Glutamatergic neuron (in vitro differentiated cells): ENCODE measurements at regions not wholly inside any gene's neighbourhood (a gene's known extent, or its start where the extent isn't known, plus 50 kb on each side); places are given as distances from the start of the nearest gene placed in this dataset.

ENCODE experiments used
- DNase-seq: peaks from one replicate; pipeline ENCODE4 v3.0.0; 2022
- H3K27ac Mint-ChIP-seq: one replicate; pipeline ENCODE4 v1.8.0; 2020; ENCODE audit warnings: mild to moderate bottlenecking, mixed read lengths, inconsistent platforms; ENCODE audit not compliant: unreplicated experiment
- H3K27me3 Mint-ChIP-seq: one replicate; pipeline ENCODE4 v1.8.0; 2020; ENCODE audit warnings: mild to moderate bottlenecking, moderate library complexity, mixed read lengths, inconsistent platforms; ENCODE audit not compliant: unreplicated experiment
- H3K36me3 Mint-ChIP-seq: one replicate; pipeline ENCODE4 v1.8.0; 2020; ENCODE audit warnings: mild to moderate bottlenecking, mixed read lengths, inconsistent platforms; ENCODE audit not compliant: unreplicated experiment
- H3K4me1 Mint-ChIP-seq: one replicate; pipeline ENCODE4 v1.8.0; 2020; ENCODE audit warnings: mild to moderate bottlenecking, low read depth, mixed read lengths, inconsistent platforms; ENCODE audit not compliant: unreplicated experiment
- H3K4me3 Mint-ChIP-seq: one replicate; pipeline ENCODE4 v1.8.0; 2020; ENCODE audit warnings: mild to moderate bottlenecking, mixed read lengths, inconsistent platforms; ENCODE audit not compliant: unreplicated experiment
- H3K9me3 Mint-ChIP-seq: one replicate; pipeline ENCODE4 v1.8.0; 2020; ENCODE audit warnings: mild to moderate bottlenecking, moderate library complexity, mixed read lengths, inconsistent platforms; ENCODE audit not compliant: unreplicated experiment
- TF ChIP-seq, protein P1 (sequence below): fragments of 200-600 bp; sonication (generic); IDR thresholded peaks from one replicate; pipeline ENCODE4 v1.5.0; 2021; ENCODE audit not compliant: partially characterized antibody, unreplicated experiment

DNA sequence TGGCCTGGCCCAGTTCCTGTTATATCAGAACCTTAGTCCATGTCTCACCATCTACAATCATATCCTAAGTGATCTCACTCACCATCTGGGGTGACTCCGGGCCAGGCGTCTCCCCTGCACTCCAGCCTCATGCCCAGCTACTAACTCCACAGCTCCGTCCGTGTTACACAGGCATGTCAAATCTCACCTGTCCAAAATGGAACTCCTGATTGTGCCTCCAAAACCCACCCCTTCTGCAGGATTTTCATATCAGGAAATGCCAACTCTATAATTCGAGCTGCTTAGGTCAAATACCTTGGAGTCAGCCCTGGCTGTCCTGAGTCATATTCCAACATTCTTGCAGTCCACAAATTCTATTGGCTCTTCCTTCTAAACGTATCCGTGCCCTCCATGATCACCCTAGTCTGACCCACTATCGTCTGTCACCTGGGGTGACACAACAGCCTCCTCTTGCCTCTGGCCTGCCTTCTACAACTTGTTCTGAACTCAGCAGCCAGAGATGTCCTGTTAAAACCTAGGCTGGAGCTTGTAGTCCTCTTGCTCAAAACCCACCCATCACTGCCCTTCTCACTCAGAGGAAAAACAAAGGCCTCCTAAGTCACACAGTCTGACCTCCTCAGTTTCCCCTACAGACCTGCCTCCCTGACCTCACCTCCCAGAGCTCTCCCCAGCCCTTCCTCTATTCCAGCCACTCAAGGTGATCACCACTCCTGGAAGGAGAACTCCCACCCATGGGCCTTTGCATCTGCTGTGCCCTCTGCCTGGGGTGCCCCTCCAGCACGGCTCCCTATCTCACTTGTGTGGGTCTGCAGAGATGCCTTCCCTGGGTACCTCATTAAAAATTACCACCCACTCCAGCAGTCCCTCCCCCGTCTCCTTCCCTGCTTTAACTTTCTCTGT lies 85.3 kb upstream of the SIRPA start:
- H3K4me1 Mint-ChIP-seq: no peaks in the 10 kb centered on the region
- H3K9me3 Mint-ChIP-seq: peaks cover 1% of the 10 kb centered on the region
- no peak overlapping the region for H3K4me3 Mint-ChIP-seq
- no peak for DNase-seq
- H3K36me3 Mint-ChIP-seq: no peaks in the 10 kb centered on the region
- H3K27ac Mint-ChIP-seq: no peak overlapping the region
- peaks cover 12% of the 10 kb centered on the region for H3K27me3 Mint-ChIP-seq
- TF ChIP-seq, protein P1, sequence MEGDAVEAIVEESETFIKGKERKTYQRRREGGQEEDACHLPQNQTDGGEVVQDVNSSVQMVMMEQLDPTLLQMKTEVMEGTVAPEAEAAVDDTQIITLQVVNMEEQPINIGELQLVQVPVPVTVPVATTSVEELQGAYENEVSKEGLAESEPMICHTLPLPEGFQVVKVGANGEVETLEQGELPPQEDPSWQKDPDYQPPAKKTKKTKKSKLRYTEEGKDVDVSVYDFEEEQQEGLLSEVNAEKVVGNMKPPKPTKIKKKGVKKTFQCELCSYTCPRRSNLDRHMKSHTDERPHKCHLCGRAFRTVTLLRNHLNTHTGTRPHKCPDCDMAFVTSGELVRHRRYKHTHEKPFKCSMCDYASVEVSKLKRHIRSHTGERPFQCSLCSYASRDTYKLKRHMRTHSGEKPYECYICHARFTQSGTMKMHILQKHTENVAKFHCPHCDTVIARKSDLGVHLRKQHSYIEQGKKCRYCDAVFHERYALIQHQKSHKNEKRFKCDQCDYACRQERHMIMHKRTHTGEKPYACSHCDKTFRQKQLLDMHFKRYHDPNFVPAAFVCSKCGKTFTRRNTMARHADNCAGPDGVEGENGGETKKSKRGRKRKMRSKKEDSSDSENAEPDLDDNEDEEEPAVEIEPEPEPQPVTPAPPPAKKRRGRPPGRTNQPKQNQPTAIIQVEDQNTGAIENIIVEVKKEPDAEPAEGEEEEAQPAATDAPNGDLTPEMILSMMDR: no peak

DNA sequence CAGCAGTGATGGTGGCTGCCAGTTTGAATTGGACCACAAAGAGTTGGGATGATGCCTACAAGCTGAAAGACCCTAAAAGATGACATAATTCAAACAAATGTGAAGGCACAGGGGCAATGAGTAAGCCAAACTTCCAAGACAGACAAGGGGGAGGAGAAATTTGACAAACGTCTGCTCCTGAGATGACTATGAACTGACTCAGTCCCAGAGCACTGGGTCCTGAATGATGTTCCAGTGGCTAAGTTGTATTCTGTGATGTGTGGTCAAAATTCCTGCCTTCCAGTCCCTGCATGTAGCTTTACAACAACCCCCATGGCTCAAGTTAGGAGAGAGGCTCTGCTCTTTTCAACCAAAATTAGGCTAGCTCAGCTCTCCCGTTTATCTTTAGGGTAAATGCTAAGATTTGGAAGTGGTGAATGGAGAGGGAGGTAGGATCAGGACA lies 86.1 kb upstream of the SIRPA start:
- H3K4me3 Mint-ChIP-seq: no peak overlapping the region
- H3K27me3 Mint-ChIP-seq: peaks cover 12% of the 10 kb centered on the region
- DNase-seq: no peak
- H3K36me3 Mint-ChIP-seq: no peaks in the 10 kb centered on the region
- H3K4me1 Mint-ChIP-seq: no peaks in the 10 kb centered on the region
- TF ChIP-seq, protein P1: no peak
- H3K9me3 Mint-ChIP-seq: peaks cover under 1% of the 10 kb centered on the region
- no peak overlapping the region for H3K27ac Mint-ChIP-seq

DNA sequence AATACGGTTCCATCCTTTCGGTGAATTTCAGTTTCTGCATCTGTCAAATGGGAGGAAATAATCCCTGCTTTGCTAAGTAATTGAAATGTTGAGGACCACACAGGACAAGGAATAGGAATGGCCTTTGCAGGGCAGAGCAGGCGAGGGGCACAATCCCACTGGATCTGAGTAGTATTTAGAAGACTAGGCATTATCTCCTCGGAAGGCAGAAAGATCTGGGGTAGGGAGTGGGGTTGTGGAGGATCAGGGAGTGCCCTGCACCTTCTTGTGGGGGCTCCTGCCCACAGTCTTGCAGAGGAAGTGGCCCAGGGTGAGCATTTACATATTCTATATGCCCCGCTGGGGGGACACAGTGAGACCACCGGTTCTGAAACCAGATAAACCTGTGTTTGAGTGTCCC lies 87.1 kb upstream of the SIRPA start:
- Mint-ChIP-seq H3K9me3 (peaks cover 3% of the 10 kb centered on the region), H3K36me3 (no peaks in the 10 kb centered on the region), H3K4me3 (no peak overlapping the region), H3K4me1 (no peaks in the 10 kb centered on the region), H3K27me3 (peaks cover 15% of the 10 kb centered on the region), H3K27ac (no peak overlapping the region)
- no peak for DNase-seq
- TF ChIP-seq, protein P1: no peak

DNA sequence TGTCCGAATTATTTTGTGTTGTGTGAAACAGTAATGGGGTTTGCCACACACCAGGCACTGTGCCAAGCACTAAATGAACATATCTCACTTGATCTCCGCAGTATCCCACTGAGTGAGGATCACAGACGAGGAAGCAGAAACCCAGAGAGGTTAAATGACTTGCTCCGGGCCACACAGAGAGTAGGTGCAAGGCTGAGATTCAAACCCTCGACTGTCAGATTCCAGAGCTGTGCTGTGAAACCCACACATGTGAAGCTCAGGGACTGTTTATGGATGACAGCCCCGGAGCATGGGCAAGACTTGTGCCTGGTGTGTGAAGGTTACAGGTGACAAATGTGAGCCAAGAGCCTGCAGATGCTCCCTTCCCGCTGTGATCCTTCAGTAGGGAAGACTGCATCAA lies 87.8 kb upstream of the SIRPA start:
- DNase-seq: no peak
- no peak overlapping the region for H3K27ac Mint-ChIP-seq
- peaks cover 15% of the 10 kb centered on the region for H3K27me3 Mint-ChIP-seq
- no peaks in the 10 kb centered on the region for H3K36me3 Mint-ChIP-seq
- TF ChIP-seq, protein P1: no peak
- peaks cover 2% of the 10 kb centered on the region for H3K4me1 Mint-ChIP-seq
- peaks cover 3% of the 10 kb centered on the region for H3K9me3 Mint-ChIP-seq
- no peak overlapping the region for H3K4me3 Mint-ChIP-seq

DNA sequence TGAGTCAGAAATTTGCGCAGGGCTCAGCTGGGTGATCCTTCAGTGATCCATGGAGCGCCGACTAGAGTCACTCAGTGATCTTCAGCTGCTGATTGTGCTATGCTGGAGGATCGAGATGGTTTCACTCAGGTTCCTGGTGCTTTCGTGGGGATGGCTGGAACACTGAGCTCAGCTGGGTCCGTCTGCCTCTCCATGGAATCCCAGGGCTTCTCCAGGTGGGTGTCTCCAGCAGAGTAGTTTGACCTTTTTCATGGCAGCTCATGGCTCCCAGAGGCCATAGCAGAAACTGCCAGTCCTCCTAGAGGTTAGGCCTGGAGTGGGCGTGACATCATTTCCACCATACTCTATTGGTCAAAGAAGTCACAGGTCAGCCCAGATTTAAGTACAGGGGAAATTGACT lies 88.8 kb upstream of the SIRPA start:
- DNase-seq: no peak
- H3K27me3 Mint-ChIP-seq: peaks cover 16% of the 10 kb centered on the region
- H3K36me3 Mint-ChIP-seq: no peaks in the 10 kb centered on the region
- H3K4me3 Mint-ChIP-seq: no peak overlapping the region
- TF ChIP-seq, protein P1: no peak
- peaks cover 4% of the 10 kb centered on the region for H3K9me3 Mint-ChIP-seq
- no peak overlapping the region for H3K27ac Mint-ChIP-seq
- H3K4me1 Mint-ChIP-seq: peaks cover 4% of the 10 kb centered on the region
